ENCODE measurements at regions not wholly inside any gene's neighbourhood (a gene's known extent, or its start where the extent isn't known, plus 50 kb on each side); places are given as distances from the start of the nearest gene placed in this dataset.

- TF ChIP-seq CHAMP1 (IDR thresholded peaks at IDR 0.05) (no peak), VEZF1 (CRISPR knock-in tag; IDR thresholded peaks at IDR 0.05) (no peak), MECOM (CRISPR knock-in tag; IDR thresholded peaks at IDR 0.05) (no peak)
These were observed 293.7 kb upstream of the CLEC14A start (continued) for GRCh38 chr14:38549564-38549963.

- H3K27me3 ChIP-seq (ENCODE audit: control insufficient read depth in 2 of 2, insufficient read depth in 2 of 2, low read length in 2 of 2): no peaks in the 10 kb centered on the region
- no peaks in the 10 kb centered on the region for H3K36me3 ChIP-seq (ENCODE audit: control insufficient read depth, insufficient read depth, low read length)
- H3K4me3 ChIP-seq: no peak overlapping the region
- 0% methylated on average over 2 of the region's 2 CpGs for WGBS (ENCODE audit: insufficient coverage, low coverage, missing lambda C conversion rate)
- in situ Hi-C loops (cut with MboI): no loop called here
- no peak overlapping the region for H2AFZ ChIP-seq (ENCODE audit: low read depth, low read length)
- intact Hi-C loops (cut with micrococcal nuclease): no loop called here
- no peak overlapping the region for H3K27ac ChIP-seq (ENCODE audit: extremely low read depth, low read depth, low read length)
- no peak for ATAC-seq
- no peak overlapping the region for H3K9ac ChIP-seq (ENCODE audit: insufficient read depth in 1 of 2, low read depth in 2 of 2, low read length in 2 of 2)
- ChIA-PET POLR2A (no interaction called here), CTCF (ENCODE audit: low intra/inter-chr PET ratio) (no interaction called here)
- H3K9me1 ChIP-seq (ENCODE audit: control insufficient read depth, insufficient read depth, low read length): no peaks in the 10 kb centered on the region
- no TSS peak for BruUV-seq (replicated peaks)
- no peak for FAIRE-seq
- no peaks in the 10 kb centered on the region for H3K4me1 ChIP-seq (replicated peaks in 1 of 2; ENCODE audit: control insufficient read depth in 2 of 2, insufficient read depth in 2 of 2, low read length in 2 of 2)
- H3K79me2 ChIP-seq (ENCODE audit: control insufficient read depth, insufficient read depth, low read length): no peaks in the 10 kb centered on the region
- DNase-seq (ENCODE audit: extremely low read depth in 1 of 4, low spot score in 3 of 4): no peak
- H3K4me2 ChIP-seq (ENCODE audit: insufficient read depth, low read length): no peak overlapping the region
- no peaks in the 10 kb centered on the region for H3K9me3 ChIP-seq (replicated peaks; ENCODE audit: control insufficient read depth, insufficient read depth, low read depth, low read length)
- H4K20me1 ChIP-seq (replicated peaks; ENCODE audit: control insufficient read depth, insufficient read depth, low read length): no peaks in the 10 kb centered on the region
- TF ChIP-seq L3MBTL2 (IDR thresholded peaks at IDR 0.05) (no peak), ZNF696 (CRISPR knock-in tag; conservative IDR thresholded peaks at IDR 0.05) (no peak), RB1 (IDR thresholded peaks at IDR 0.05; ENCODE audit: low read depth) (no peak), HNRNPK (IDR thresholded peaks at IDR 0.05; ENCODE audit: low read depth, low read length, poor library complexity, severe bottlenecking) (no peak), NELFE (IDR thresholded peaks at IDR 0.05; ENCODE audit: insufficient read depth, insufficient read length) (no peak), ZNF609 (CRISPR knock-in tag; IDR thresholded peaks at IDR 0.05; ENCODE audit: borderline replicate concordance) (no peak), CAMTA2 (CRISPR knock-in tag; conservative IDR thresholded peaks at IDR 0.05) (no peak)
- TF ChIP-seq, protein P1, sequence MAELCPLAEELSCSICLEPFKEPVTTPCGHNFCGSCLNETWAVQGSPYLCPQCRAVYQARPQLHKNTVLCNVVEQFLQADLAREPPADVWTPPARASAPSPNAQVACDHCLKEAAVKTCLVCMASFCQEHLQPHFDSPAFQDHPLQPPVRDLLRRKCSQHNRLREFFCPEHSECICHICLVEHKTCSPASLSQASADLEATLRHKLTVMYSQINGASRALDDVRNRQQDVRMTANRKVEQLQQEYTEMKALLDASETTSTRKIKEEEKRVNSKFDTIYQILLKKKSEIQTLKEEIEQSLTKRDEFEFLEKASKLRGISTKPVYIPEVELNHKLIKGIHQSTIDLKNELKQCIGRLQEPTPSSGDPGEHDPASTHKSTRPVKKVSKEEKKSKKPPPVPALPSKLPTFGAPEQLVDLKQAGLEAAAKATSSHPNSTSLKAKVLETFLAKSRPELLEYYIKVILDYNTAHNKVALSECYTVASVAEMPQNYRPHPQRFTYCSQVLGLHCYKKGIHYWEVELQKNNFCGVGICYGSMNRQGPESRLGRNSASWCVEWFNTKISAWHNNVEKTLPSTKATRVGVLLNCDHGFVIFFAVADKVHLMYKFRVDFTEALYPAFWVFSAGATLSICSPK (IDR thresholded peaks at IDR 0.05; ENCODE audit: borderline replicate concordance): no peak
These were observed 292.1 kb upstream of the CLEC14A start for GRCh38 chr14:38547961-38548490.
